IPS-18c (cell line): ENCODE measurements at regions not wholly inside any gene's neighbourhood (a gene's known extent, or its start where the extent isn't known, plus 50 kb on each side); places are given as distances from the start of the nearest gene placed in this dataset.

ENCODE experiments used
- H3K4me3 ChIP-seq: 2 replicates; pipeline ENCODE4 v1.7.0; 2013; ENCODE audit warnings: low read depth, mild to moderate bottlenecking, low read length, moderate library complexity; ENCODE audit not compliant: insufficient read depth
- H3K9me3 ChIP-seq: one replicate; pipeline ENCODE4 v1.6.1; 2013; ENCODE audit warnings: mild to moderate bottlenecking, low read length, moderate library complexity; ENCODE audit not compliant: control insufficient read depth, insufficient read depth

DNA sequence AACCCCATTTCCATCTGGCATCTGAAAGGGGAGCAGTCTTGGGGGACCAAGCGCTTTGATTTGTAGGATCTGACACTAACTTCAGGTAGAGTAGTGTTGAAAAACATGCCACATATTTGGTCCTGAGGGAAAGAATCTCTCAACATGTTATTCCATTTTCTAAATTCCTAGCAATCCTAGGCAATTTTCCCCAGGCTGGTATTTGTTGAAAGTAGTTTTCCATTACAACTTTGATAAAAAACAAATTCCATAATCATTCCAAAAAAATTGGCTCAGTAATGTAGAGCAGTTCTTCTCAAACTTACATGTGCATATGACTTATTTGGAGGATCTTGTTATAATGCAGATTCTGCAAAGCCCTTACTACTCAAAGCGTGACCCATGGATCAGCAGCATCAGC, 477.9 kb downstream of the ACTL7B start:
- no peak overlapping the region for H3K4me3 ChIP-seq
- H3K9me3 ChIP-seq, result peaks cover 2% of the 10 kb centered on the region

DNA sequence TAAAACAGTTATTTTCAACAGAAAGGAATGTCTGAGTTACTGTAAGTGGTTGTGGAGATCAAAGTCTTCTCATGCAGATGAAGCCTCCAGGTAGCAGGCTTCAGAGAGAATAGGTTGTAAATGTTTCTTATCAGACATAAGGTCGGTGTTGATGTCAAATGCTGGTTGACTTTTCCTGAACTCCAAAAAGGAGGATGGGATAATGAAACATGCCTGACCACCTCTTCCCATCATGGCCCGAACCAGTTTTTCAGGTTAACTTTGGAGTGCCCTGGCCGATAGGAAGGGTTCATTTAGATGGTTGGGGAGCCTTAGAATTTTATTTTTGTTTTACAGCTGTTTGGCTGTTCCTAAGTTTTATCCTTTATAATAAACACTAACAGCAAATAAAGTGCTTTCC, 478.4 kb downstream of the ACTL7B start:
- Histone ChIP-seq H3K4me3 (no peak overlapping the region), H3K9me3 (peaks cover 2% of the 10 kb centered on the region)

DNA sequence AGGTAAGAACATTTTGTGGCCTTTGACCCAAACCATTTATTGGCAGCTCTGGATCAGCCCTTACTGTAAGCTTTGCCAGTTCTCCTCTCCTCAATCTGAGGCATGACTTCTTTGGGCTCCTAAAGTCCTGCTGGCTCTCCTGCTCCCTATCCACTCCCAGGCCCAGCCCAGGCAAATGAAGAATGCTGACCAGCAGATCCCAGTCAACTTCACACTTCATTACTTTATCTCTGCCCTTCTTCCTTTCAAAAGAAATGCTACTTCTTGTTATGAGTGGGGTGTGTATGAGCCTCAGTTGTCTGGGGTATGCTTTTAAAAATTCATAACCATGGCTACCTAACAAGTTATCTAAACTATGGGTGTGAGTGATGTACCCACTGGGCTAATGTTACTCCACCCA, 479.6 kb downstream of the ACTL7B start:
- H3K9me3 ChIP-seq, result peaks cover 2% of the 10 kb centered on the region
- H3K4me3 ChIP-seq, result no peak overlapping the region

DNA sequence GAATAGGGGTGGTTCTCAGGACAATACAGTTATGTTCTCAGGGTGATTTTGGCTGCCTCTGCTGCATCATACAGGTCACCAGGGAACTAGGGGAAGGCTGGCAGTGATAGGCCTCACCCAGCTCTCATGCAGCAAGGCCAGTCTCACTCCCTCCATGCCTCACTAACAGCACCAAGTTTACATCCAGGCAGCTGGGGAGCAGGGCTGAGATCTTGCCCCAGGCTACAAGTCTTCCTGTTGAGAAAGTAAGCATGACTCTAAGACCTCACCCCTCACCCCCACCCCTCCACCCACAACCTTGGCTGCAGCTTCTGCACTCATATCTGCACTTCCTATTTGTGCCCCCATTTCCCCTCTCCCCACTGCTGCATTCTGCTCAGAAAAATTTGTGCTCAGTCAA, 481.2 kb downstream of the ACTL7B start:
- H3K9me3 ChIP-seq, result peaks cover 2% of the 10 kb centered on the region
- no peak overlapping the region for H3K4me3 ChIP-seq

DNA sequence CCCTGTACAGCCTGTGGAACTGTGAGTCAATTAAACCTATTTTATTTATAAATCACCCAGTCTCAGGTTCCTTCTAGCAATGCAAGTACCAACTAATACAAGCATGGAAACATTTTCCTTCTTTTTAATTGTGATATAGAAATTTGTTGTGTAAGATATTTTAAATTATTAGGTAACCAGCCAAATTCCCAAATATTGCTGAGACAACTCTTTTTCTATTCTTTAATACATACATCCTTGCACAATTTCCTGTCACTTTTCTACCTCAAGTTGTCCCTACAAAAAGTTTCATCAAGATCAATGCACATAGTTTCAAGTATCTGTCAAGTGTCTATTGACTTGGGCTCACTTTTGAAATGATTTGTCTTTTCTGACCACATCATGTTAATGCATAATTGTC, 488.6 kb downstream of the ACTL7B start:
- H3K4me3 ChIP-seq, result no peak overlapping the region
- H3K9me3 ChIP-seq, result no peaks in the 10 kb centered on the region

DNA sequence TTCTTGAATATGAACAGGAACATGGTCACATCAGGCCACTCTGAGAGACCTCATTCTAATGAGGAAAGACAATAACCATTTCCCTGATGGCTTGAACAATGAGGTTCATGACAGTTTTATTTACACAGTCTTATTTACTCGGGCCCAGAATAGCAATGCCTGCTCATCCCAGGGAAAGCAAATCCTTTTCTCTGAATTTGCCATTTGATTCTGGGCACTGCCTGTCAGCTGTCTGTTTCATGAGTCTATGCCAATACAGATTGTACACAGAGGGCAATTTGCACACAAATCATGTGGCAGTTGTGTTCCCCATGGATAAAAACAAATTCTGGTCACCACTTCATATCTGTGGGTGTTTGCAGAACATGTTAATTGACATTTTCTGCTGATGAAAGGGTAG, 492.5 kb downstream of the ACTL7B start:
- no peaks in the 10 kb centered on the region for H3K9me3 ChIP-seq
- no peak overlapping the region for H3K4me3 ChIP-seq

DNA sequence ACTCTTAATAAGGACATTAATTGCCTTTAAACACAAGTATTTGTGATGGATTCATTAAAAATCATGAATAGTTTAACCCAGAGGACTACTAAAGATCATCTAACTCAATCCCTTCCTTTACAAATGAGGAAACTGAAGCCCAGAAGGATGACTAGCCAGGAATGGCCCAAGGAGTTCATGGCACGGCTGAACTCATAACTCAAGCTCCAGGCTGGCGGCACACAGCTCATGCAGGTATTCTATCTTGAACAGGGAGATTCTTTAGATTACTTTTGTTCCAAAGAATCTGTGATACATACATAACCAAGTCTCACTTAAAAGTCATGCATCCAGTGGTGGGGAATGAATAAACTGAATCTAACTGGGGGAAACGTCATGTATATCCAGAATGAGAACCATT, 495.5 kb downstream of the ACTL7B start:
- no peak overlapping the region for H3K4me3 ChIP-seq
- no peaks in the 10 kb centered on the region for H3K9me3 ChIP-seq

DNA sequence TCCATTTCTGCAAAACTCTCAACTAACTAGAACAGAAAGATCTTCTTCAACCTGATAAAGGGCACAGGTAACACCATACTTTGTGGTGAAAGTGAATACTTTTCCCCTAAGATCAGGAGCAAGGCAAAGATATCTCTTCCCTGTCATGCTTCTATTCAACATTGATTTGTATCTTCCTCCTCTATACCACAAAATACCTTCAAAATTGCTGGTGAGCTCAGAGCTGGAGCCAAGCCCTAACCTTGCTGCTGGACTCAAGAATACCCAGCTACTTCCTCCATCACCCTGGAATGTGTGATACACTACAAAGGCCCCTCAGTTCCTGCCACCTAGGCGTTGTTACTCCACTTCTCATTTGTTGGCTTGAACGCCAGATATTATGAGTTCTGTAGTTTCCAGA, 499.0 kb downstream of the ACTL7B start:
- Histone ChIP-seq H3K4me3 (no peak overlapping the region), H3K9me3 (no peaks in the 10 kb centered on the region)

DNA sequence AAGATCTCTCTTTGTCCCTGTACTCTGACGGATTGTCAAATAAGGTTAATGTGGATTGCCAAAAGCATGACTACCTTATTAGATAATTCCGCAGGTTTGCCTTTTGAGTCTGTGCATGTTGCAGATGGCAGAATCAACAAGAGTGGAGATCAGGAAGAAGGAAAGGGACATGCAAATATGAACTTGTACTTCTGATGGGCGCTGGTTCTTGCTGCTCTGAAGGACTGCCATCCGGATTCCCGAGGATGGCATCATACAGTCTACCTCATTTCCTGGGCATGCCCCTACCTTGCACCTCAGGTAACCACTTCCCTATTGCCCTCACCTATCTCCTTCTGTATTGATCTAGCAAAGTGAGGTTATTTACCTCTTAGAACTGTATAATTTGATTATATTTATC, 504.2 kb downstream of the ACTL7B start:
- no peak overlapping the region for H3K4me3 ChIP-seq

DNA sequence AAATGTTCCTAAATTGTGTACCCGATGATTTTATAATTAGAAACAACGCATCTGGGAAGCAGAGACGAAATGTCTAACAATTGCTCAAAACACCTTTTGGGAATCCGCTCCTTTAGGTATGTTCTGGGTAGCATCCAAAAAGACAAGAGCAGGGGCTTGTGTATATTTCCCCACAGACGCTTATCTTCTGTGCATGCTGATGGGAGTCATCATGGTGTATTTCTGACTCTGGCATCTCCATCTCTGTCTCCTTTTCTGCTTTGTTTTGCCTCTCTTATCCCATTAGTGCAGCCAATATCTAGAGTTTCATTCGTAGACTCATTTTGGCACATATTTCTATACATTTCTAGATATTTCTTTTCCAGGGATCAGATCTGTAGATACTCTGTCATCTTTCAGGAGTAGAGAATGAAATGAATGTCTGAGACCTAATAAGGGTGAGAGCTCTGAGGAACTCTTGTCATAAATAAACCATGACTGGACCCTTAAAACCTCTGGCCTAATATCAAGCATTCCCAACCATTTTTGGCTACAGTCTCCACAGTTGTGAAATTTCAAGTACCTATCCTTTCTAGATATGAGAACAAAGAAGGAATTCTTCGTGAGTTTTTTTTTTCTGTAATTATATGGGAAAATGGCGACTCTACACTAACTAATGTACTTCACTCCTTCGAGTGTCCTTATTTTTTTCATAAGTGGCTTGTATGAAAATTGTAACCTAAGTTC, 508.2 kb downstream of the ACTL7B start:
- no peaks in the 10 kb centered on the region for H3K9me3 ChIP-seq
- no peak overlapping the region for H3K4me3 ChIP-seq

More for the DNA sequence above, 504.2 kb downstream of the ACTL7B start:
- H3K9me3 ChIP-seq, result no peaks in the 10 kb centered on the region

DNA sequence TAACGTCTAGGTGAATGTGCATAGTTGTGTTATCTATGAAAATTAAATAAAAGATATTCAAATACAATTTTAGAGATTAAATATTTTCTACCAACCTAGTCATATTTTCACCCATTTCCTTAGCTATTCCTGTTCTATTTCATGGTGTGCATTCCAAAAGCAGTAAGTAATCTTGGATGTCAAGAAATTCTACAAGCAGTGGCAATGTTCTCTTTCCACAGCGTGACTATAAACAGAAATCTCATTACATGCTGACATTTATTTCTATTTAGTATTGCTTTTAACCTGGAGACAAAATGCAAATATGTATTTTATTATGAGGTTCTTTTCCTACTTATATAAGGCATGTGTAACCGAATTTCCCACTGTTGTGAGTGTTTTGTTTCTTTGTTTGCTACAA, 510.0 kb downstream of the ACTL7B start:
- Histone ChIP-seq H3K9me3 (no peaks in the 10 kb centered on the region), H3K4me3 (no peak overlapping the region)

DNA sequence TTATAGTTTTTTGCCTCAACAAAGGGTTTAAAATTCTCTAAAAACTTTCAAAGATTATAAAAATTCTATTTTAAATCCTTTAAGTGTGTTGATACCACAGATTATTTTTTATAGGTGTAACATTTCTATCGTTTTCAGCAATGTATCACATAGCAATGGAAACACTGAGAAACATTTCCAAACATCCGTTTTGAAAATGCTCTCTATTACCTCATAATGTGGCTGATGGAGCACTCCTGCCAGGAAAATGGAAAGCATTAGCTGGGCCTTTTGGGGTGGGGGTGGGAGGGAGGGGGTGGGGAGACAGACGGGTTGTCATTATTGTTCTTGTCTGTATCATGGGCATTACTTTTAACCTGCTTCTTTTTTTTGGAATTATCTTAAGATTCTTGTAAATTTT, 516.5 kb downstream of the ACTL7B start:
- H3K4me3 ChIP-seq, result no peak overlapping the region
- no peaks in the 10 kb centered on the region for H3K9me3 ChIP-seq

DNA sequence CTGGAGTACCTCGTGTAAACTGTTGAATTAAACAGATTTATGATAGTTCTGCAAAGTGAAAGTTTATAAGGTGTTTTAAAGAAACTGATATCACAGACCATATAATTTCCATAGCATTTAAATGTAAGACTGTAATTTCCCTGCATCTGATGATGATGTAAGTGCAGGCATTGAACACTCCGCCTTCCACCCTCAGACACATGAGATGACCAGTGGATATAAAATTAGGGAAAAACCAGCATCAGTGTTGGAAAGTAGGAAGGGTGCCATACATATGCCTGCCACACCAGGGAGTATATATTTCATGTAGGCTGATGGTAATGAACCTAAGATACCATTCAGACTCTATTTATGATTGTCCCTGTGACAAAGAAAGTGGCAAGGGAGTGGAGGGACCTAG, 519.2 kb downstream of the ACTL7B start:
- no peak overlapping the region for H3K4me3 ChIP-seq
- no peaks in the 10 kb centered on the region for H3K9me3 ChIP-seq

DNA sequence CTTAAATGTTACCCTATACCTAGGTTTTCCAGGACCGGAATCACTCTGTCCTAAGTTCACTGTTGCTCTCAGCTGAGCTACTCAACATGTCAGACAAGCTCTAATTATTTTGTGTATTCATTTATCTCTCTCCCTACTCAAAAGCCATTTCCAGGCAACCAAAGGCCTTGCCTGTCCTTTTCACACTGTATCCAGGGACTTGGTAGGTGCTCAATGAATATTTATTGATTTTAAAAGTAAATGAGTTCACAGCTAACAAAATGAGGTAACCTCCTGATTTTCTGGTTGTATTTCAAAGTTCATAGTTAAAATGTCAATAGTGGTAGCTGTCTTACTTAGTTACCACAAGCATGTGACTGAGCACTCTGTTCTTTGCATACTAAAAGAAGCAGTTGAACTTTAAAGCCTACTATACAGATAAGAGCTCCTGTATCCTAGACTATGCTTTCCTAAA, 522.2 kb downstream of the ACTL7B start:
- Histone ChIP-seq H3K4me3 (no peak overlapping the region), H3K9me3 (no peaks in the 10 kb centered on the region)

DNA sequence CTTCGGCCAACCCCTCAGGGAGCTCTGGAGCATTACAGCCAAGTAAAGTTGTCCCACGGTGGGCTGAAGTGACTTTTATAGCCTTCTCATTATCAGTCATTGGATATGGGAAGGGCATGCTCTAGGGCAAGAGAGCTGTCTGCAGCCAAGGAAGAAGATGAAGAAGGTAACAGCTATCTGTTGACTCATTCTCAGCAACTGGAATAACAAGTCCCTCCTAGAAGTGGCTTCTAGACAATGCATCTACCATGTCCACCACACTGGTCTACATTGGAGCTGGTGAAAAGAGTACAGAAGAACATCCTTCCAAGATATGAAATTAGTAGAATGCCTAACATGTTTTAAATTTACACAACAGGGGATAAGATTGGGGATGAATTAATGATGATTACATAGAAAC, 524.2 kb downstream of the ACTL7B start:
- Histone ChIP-seq H3K4me3 (no peak overlapping the region), H3K9me3 (no peaks in the 10 kb centered on the region)

DNA sequence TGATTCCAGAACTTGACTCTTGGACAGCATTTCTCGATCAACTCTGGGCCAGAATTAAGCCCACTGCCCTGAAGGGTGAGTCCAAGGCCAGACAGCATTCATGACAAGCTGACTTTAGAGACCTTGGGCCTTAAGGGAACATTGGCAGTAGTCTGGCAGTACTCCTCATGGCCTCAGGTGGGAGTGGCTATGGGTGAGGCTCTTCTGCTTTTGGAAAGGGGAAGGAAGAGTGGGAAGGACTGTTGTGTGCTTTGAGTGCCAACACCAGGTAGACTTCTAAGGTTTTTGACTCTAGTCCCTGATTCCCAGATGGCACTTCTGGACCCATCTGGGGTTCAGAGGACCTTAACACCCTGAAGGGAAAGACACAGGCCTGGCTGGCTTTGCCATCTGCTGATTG, 530.4 kb downstream of the ACTL7B start:
- no peaks in the 10 kb centered on the region for H3K9me3 ChIP-seq
- H3K4me3 ChIP-seq, result no peak overlapping the region

DNA sequence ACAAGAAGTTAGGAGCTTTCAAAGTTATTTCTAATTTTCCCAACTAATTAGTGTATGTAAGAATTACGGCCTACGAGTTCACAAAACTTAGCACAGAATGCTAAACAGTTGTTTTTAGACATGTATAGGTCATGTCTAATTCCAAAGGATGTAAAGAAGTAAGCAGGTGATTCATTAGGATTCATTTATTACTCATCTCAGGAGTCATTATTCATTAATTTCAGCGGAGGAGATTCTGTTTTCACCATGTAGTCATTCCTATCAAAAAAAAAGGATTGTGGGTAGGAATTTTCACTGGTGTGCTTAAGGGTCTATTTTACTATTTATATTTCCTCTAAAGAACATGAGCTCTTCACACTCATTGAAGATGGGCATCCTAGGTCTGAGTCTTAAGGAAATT, 532.2 kb downstream of the ACTL7B start:
- Histone ChIP-seq H3K4me3 (no peak overlapping the region), H3K9me3 (no peaks in the 10 kb centered on the region)

DNA sequence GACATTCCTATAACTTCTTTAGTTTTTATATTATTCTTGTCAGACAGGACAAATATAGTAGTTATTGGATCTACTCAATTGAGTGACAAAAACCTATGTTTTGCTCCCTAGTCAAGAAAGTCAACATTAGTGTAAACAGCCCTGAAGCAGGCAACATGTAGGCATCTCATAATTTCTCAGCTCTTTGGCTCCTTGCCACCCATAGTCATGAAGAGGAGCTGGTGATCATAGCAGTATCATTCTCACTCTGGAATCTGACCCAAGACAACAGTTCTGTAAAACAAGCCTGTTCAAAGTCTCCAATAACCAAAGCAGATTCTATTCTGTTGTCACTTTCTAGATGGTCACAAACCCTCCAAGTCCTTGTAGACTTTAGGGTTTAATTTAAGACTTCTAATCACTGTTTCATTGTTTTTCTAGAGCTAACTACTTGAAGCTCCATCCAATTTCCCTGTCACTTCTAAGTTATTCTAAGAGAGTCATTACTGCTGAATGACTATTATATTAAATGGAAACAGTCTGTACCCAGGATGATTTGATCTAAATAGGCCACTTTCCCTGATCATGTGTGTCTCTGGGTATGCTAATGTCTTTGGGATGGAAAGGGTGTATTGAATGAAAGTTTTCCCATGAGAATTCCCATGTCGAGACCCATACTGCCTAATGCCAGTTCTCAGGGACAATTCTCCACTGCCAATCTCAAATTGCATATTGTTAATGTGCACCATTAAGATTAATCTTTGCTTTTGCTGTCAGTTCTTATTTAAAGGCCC, 533.3 kb downstream of the ACTL7B start:
- H3K4me3 ChIP-seq, result no peak overlapping the region
- H3K9me3 ChIP-seq, result peaks cover 2% of the 10 kb centered on the region
